ENCODE measurements at regions not wholly inside any gene's neighbourhood (a gene's known extent, or its start where the extent isn't known, plus 50 kb on each side); places are given as distances from the start of the nearest gene placed in this dataset.
"Not testable (repeated sequence)": the region's sequence is repeated elsewhere in the genome, so short reads cannot be mapped to it uniquely, and the experiment has no call there.

DNA sequence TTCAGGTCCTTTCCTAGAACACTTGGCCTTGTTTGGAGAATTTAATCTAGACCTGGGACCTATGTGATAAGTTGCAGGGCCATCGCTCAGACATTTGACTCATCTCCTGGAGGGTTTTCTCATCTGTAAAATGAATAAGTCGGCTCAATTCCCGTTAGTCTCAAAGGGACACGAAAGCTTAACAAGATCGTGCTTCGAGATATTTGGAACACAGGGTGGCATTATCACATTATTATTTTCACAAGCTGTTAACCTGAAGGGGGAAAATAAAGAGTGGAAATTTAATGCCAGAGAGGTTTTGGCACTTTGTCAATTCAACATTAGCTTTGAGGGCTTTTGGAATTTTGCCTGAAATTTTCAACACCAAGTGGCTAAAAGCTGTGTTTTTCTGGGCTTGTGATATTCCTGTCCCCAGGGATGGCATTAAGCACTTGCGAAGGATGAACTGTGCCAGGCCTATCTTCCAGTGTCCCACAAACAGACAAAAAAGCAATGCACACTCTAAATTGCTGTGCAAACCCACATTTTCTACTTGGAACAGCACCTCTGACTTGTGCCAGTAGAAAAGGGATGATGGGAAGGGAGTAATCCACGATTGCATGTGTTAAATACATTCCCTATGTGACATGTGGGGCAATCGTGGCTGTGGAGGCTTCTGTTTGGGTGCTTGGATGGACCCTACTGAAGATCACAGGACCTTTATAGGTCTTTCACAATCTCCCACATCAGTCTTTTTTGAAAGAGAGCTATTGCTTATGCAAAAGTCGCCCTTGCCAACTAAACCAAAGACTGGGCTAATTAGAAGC lies 478.7 kb downstream of the MFSD1 start:
- no peak for DNase-seq

DNA sequence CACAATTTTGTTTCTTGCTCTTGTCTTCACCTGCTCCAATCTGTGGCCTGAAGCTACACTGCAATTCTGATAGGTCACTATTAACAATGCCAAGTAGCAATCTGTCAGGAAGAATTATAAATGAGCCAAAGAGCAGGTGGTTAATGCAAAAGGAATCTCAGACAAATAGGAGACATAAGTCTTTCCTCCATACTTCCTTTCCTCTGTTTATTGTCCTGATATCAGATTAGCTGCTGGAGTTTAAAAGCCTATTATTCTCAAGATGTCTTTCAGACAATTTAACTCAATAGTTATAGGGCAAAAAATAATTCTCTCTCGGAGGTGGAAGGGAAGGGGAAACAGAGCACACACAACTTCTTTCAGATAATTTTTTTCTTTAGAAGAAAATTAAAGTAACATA lies 491.6 kb downstream of the MFSD1 start:
- DNase-seq, result no peak

DNA sequence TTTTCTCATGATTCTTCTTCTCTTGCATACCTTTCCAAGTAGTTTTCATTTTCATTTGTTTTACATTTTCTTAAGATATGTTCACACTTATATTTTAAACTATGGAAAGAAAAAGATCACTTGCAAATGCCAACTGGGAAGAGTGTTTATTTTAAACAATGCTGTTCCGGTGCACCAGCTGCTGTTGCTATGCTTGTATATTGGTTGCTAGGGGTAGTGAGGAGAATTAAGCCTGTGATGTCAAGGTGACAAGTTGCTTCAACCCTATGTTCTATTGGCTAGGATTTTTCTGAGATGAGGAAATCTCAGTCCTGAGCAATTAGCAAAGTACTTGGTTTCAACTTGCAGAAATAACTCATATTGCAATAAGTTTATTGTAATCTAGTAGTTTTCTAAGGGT lies 500.1 kb downstream of the MFSD1 start:
- no peak for DNase-seq

DNA sequence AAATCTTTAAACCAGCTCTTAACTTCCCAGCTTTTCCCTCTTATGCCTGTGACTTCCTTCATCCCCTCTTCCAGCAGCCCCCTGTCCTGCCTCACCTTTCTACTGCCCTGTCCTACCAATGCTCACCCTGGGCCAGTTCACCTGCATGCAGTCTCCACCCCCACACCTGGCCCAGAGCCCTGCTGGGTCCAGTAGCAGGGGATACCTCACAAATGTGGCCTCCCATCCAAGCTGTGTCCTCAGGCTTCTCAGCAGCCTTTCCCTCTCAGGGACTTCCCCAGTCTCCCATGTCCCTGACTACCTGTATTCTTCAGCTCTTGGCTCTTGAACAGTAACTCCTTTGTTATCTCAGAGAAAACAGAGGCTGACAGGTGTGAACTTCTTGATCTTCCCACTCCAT lies 503.2 kb downstream of the MFSD1 start:
- no peak for DNase-seq

DNA sequence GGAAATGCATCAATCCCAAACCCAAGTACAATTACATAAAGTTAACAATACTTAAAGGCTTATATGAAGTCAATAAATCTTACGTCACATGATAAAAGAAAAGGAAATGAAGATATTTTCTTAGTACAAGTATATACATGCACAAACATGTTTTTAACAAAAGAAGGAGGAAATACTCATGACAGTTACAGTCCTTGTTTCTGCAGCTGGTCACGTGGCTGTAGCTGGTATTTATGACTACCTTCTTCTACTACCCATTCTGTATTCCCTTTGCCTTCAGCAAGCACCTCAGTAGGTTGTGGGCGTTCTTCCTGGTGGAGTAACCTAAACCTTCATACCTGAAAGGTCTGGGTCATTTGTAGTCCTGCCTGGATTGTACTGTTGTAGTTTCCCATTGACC lies 514.9 kb downstream of the MFSD1 start:
- DNase-seq, result not testable (repeated sequence)

DNA sequence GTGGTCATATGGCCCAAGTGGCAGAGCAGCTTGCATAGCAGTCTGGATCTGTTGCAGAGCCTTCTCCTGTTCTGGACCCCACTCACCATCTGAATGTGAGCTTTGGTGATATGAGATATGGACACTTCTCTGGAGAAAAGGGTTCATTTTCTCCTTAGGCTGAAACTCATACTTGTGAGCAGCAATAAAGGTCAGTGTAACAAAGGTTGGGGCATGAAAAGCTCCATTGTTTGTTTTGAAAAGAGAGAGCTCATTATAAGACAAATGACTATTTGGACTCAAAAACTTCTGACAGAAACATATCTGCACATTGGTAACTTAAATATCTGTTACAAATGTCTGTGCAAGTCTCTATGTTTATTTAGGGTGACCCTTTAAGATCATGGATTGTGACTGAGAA lies 517.3 kb downstream of the MFSD1 start:
- no peak for DNase-seq

DNA sequence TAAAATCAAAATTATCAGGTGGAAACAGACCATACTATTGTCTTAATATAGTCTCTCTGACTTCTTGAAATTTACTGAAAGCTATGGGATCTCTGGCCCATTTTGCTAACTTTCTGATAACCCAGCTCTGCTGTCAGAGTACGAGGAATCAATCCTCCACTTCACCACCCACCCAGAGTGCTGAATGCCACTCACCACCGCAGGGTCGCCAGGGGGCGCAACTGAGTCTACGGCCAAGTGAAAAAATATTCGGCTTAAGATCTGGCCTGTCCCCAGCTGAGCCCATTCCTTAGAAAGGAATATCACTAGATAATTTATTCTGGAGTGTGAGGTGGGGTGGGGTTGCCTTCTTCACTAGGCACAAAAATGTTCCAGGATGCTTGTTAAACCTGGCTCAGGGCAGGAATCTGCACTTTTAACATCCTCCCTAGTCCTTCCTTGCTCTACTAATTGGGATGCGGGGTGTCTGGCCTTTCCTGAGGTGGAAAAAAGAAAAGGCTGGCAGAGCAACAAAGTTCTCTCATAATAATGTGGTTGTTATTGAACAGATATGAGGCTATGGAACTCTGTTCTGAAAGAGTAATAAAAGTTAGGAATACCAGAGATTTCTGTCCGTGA lies 520.6 kb downstream of the MFSD1 start:
- DNase-seq, result no peak

DNA sequence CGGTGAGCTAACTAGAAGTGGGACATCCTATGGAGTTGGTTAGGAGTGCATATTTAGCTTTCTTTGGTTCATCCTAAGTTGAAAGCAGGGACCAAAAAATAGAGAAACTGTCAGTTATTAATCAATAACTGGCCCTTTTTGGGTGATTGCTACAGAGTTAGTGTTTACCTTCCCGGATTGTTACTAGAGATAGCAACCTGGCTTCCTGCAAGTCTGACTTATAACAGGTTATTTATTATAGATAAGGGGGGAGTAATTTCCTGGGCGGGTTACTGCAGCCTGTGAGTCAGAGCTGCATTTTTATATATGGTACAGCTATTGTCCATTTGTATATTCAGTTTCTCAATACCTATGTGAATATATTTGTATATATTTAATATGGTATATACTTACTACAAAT lies 522.0 kb downstream of the MFSD1 start:
- no peak for DNase-seq

DNA sequence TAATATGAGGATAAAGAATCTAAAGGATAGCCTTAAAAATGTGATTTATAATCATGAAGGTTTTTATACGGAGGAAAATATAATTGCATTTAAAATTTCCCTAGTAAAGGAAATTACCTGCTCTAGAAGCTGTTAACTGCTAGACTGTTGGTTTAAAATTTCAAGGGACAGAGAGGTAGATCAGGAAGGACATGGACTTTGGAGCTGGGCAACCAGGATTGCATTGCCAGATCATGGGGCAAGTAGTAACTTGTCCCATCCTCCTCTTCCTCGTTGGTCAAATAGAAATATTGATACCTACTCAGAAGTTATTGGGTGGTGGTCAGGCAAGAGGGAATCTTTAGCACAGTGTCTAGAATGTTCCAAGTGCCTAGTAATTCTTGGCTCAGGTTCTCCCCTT lies 525.1 kb downstream of the MFSD1 start:
- no peak for DNase-seq

DNA sequence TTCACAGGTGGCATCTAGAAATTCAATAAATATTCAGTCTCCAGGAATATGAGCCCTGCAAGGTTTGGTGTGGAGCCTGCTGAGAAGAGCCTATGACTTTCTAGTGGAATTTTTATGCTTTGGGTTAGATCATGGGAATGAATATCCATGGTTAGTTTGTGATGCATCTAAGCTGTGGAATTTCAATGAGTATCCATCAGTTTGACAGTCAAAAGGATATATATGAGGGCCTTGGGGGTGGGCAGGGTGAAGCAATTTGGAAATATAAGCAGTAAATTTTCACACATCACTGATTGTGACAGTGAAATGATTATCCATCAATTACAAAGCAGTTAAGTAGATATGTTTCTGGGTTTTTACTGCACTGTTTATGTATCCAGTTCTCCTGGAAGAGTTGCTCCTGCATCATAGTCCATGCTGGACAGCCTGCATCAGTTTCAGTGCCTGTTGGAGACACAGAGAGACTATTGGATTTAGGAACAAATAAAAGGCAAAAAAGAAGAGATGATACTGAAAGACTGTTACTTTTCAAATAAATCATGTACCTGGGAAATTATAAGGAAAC lies 530.8 kb downstream of the MFSD1 start:
- no peak for DNase-seq

DNA sequence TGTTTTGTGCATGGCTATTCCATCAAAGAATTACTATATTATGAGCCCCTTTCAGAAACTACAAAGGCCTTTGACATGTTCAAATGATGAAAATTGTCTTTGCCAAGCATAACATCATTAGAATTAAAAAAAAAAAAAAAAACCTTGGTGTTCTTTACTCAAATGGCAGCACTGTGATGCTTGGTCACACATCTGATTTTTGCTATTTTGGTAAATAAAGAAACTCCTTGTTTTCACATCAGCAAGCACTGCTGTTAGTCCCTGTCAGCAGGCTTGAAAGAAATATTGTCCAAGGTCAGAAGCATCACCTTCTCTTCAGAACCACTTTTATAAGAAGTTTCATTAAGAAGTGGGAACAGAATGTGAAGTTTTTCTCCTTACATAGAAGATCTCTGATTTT lies 537.3 kb downstream of the MFSD1 start:
- no peak for DNase-seq

DNA sequence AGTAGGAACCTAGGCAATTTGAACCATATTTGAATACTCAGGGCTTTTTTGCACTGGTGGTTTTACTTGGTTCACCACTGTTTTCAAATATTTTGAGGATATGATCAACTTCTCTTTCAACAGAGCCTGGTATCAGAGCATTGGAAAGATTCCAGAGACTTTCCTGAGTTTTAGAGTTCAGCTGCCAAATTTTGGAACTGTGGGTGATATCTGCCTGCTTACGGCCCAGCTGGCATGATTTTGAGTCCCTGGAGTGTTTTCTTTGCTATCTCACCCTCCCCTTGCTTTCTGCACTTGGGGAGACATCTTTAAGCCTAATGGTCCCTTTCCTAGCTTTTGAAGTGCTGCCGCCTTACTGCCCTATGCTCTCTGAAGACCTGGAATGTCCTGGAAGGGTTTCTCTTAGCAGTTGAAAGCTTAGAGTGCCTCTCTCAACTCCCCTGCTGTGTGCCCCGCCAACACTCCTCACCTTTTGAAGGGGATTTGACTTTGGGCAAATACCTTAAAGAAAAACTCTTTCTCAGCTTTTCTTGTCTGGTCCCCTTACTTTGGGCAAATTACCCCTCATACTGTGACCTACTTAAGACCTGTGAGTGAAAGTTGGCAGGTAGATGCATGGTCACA lies 539.1 kb downstream of the MFSD1 start:
- no peak for DNase-seq

DNA sequence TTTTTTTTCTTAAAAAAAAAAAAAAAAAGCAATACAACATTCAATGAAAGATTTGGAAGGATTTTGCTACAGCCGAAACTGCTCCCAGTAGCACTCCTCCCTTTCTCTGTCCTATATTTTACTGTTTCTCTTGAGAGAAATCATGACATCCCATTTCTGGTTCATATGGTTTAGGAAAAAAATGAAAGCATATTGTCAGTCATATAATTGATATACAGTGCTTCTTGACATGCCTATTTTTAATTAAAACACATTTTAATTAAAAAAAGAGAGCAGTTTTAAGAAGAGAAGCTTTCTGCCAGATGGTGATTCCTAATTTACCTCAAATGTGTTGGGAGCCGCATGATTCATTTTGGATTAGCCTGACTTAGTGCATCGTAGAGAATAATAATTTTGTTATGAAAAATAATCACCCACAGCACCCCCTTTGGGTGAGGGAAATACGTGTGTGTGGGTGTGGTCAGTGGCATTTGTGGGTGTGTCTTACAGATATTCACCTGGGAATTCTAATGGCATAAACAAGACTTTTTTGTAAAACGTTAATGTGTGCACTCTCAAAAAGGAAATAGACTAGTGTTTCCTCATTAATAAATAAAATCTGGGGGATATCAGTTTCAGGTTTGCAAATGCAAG lies 544.5 kb downstream of the MFSD1 start:
- no peak for DNase-seq

DNA sequence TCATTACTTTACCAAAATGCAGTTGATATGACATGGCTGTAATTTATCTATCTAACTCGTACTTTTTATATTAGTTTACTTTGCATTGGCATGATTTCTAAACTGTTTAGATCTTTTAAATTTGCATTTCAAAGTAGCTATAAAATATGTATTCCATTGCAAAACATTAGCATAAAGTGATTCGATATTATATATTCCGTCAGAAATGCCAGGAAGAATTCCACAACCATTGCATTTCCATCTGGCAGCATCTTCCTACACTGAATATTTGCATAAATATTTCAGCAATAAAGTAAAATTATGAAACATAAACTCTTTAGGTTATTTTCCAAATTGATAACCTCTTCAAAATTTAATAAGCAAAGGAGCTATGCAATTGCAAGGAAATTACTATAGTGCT lies 546.6 kb downstream of the MFSD1 start:
- DNase-seq, result no peak

DNA sequence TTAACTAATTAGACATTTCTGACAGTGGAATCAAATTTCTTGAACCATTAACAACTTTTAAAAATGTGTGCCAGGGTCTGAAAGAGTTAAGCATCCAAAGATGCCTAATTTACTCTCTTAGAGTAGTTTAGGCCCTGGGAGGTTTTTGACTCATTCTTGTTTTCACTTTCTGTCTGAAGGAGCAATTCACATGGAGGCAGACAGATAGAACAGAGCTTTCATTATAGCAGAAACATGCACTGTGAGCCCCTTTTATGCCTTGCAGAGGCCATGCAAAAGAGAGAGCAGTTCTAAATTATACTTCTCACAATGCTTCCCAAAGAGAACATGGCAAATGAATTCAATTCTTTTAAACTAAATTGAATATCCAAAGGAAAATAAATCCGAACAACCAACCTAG lies 554.8 kb downstream of the MFSD1 start:
- DNase-seq, result no peak

DNA sequence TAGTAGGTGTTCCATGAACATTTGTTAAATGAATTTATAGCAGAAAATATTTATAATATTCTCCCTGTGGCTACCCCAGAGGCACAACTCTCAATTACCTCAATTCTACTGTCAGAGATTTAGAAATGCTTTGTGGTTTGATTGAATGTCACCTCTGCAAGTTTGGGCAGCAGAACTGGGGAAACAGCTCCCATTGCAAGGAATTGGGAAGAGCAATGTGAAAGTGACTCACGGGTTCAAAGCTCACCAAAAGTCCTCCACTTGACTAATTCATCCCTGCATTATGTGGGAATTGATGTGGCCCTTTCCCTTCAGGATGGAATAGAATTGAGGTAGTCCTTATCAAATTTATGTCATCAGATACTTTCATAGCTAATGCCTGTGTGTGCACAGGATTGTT lies 562.7 kb downstream of the MFSD1 start:
- no peak for DNase-seq

DNA sequence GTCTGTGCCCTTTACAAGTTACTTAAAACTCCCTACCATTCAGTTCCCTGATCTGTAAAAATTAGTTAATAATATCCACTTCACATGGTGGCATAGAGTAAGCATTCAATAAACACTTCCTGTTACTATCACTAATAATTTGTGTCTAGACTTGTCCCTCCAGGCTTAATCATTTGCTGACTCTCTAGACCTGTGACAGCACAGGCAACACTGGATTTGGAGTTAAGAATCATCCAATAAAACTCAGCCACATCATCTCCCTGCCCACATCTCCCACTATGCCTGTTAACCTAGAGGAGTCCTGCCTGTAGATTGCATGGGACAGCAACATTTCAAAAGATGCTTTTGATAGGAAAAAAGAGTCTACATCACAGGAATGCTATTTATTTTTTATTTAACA lies 564.6 kb downstream of the MFSD1 start:
- DNase-seq, result no peak

DNA sequence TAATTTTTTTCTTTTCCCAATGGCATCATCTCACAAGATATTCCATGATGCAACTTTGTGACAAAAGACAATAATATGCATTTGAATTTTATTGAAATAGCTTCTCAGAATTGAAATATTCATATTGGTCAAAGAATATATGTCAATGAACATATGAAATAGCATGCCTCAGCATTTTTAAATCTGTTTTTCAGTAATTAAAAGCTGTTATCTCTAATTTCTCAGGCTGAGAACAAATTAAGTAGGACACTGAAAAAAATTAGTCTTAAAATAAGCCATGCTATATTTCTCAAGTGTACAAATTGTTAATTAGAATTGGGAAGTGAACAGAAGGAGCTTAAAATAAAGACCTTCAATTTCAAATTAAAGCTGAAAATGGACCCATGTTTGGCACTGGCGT lies 570.1 kb downstream of the MFSD1 start:
- DNase-seq, result no peak

DNA sequence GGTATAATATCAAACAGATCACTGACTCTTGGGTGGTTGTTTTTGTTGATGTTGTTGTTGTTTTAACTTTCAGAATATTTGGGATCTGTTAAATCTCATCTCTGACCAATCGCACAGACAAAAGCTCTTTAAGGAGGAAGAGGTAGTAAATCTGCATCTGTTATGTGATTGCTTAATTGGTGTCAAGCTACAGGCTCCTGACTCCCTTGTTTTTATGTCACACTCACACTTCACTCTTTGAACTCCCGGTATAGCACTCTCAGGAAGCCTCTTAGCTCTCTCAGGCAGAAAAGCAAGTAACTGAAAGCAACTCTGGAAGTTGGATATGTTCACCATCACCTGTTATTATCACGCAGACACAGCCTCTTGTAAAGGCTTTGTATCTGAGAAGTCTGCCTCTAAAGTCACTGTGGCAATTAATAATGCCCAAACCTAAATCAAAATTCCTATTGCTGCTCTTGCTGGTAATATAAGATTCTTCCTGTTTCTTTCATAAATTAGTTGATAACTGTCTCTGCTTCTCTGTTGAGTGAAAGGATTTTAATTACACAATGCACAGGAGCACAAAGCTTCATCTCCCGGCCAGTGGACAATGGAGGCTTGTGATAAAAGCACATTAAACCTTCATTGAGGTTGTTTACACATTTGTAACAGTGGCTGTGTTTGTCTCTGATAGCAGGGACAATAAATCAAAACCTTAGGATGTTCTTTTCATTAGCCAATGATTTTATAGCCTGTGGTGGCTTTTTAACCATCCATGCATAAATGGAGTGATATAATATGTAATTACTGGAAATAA lies 576.7 kb downstream of the MFSD1 start:
- no peak for DNase-seq

DNA sequence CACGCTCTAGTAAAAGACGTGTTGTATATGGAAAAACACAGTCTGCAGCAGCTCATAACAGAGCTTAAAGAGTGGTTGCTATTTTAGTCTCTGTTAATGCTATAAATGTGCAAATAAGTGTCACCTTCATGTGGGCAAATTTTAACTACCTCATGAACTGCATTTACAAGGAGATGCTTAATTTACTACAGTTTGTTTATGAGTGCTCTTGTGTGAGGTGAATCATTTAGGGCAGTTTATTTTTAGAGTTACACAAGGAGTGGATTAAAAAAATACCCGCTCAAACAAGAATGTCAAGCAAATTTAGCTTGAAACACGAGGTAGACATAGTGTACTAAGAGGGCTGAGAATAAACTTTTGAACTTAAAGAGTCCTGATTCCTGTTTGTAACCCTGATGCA lies 579.0 kb downstream of the MFSD1 start:
- no peak for DNase-seq

DNA sequence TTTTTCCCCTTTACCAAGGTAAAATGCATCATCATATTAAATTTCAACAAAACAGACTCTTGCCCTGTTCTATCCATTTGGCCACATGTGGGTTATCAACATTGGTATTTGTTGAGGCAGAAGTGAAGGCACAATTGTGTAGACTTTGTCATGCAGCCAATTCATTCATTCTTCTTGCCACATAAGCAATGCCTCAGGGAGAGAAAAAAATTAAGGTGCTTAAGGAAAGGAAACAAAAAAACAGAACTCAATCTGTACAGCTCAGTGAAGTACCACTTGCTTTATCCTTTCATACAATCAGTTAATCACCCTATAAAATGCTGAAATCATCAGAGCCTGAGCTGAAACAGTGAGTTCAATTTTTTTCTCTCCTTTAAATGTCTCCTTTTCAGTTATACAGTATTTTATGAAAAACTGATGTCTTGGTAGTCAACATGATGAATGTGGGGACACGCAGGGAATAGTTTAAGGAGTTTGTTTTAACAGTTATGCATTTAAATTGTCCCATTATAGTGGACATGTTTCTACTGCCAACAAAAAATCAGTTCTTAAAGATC lies 588.9 kb downstream of the MFSD1 start:
- no peak for DNase-seq

DNA sequence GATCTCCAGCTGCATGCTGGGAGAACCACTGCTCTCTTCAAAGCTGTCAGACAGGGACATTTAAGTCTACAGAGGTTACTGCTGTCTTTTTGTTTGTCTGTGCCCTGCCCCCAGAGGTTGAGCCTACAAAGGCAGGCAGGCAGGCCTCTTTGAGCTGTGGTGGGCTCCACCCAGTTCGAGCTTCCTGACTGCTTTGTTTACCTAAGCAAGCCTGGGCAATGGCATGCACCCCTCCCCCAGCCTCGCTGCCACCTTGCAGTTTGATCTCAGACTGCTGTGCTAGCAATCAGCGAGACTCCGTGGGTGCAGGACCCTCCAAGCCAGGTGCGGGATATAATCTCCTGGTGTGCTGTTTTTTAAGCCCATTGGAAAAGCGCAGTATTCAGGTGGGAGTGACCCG lies 591.0 kb upstream of the IL12A start:
- not testable (repeated sequence) for DNase-seq
